GM19025 (cell line): ENCODE measurements at regions not wholly inside any gene's neighbourhood (a gene's known extent, or its start where the extent isn't known, plus 50 kb on each side); places are given as distances from the start of the nearest gene placed in this dataset.
"Not testable (repeated sequence)": the region's sequence is repeated elsewhere in the genome, so short reads cannot be mapped to it uniquely, and the experiment has no call there.

ENCODE experiments used
- ATAC-seq: cut with Tn5 transposase; IDR thresholded peaks from one replicate; pipeline ENCODE4 v1.9.1; 2021; ENCODE audit warnings: mild to moderate bottlenecking, low read depth, moderate library complexity; ENCODE audit not compliant: unreplicated experiment

GRCh38 chr6:167688123-167688522, 138.6 kb upstream of the AFDN start:
- ATAC-seq: no peak

- no peak for ATAC-seq
Observed at GRCh38 chr6:167689278-167689677, 137.4 kb upstream of the AFDN start.

GRCh38 chr6:167689751-167690150, 137.0 kb upstream of the AFDN start:
- ATAC-seq: no peak

GRCh38 chr6:167690167-167690922, 136.4 kb upstream of the AFDN start:
- not testable (repeated sequence) for ATAC-seq

- no peak for ATAC-seq
Observed at GRCh38 chr6:167690931-167691330, 135.8 kb upstream of the AFDN start.

GRCh38 chr6:167691533-167692312, 135.0 kb upstream of the AFDN start:
- no peak for ATAC-seq

GRCh38 chr6:167693478-167693877, 133.2 kb upstream of the AFDN start:
- ATAC-seq: not testable (repeated sequence)

- ATAC-seq: no peak
Observed at GRCh38 chr6:167695831-167696230, 130.9 kb upstream of the AFDN start.

- ATAC-seq: no peak
Observed at GRCh38 chr6:167696296-167696695, 130.4 kb upstream of the AFDN start.

- no peak for ATAC-seq
Observed at GRCh38 chr6:167697316-167697715, 129.4 kb upstream of the AFDN start.

- ATAC-seq: no peak
Observed at GRCh38 chr6:167698540-167698939, 128.2 kb upstream of the AFDN start.

- ATAC-seq: peak; percentile 83
Observed at GRCh38 chr6:167699141-167699931, 127.4 kb upstream of the AFDN start.

GRCh38 chr6:167700199-167700598, 126.5 kb upstream of the AFDN start:
- ATAC-seq: no peak

- no peak for ATAC-seq
Observed at GRCh38 chr6:167701010-167701409, 125.7 kb upstream of the AFDN start.

GRCh38 chr6:167702241-167702827, 124.4 kb upstream of the AFDN start:
- no peak for ATAC-seq

GRCh38 chr6:167703347-167703746, 123.4 kb upstream of the AFDN start:
- no peak for ATAC-seq

- no peak for ATAC-seq
Observed at GRCh38 chr6:167703781-167704180, 122.9 kb upstream of the AFDN start.

- ATAC-seq: no peak
Observed at GRCh38 chr6:167704396-167704901, 122.3 kb upstream of the AFDN start.

GRCh38 chr6:167705211-167705750, 121.4 kb upstream of the AFDN start:
- ATAC-seq: no peak
